Trophoblast cell (in vitro differentiated cells and primary cell): ENCODE measurements at regions not wholly inside any gene's neighbourhood (a gene's known extent, or its start where the extent isn't known, plus 50 kb on each side); places are given as distances from the start of the nearest gene placed in this dataset.

Experiments
- DNase-seq, 2 donors: peaks; one replicate each; pipeline ENCODE4 v3.0.0-alpha.2; 2016
- H2AFZ ChIP-seq: 2 replicates; pipeline ENCODE4 v1.6.1; 2013; ENCODE audit warnings: low read length, moderate library complexity, mild to moderate bottlenecking; ENCODE audit not compliant: insufficient read depth, poor library complexity
- H2AK5ac ChIP-seq: 2 replicates; pipeline ENCODE4 v1.6.1; 2013; ENCODE audit warnings: mild to moderate bottlenecking, low read length
- H2BK120ac ChIP-seq: 2 replicates; pipeline ENCODE4 v1.6.1; 2013; ENCODE audit warnings: low read length, mild to moderate bottlenecking, moderate library complexity; ENCODE audit not compliant: insufficient read depth, poor library complexity
- H2BK12ac ChIP-seq: 2 replicates; pipeline ENCODE4 v1.6.1; 2013; ENCODE audit warnings: mild to moderate bottlenecking, low read length, moderate library complexity
- H2BK5ac ChIP-seq: 2 replicates; pipeline ENCODE4 v1.6.1; 2013; ENCODE audit warnings: low read length, low read depth, moderate library complexity, mild to moderate bottlenecking; ENCODE audit not compliant: poor library complexity
- H3K14ac ChIP-seq: 2 replicates; pipeline ENCODE4 v1.6.1; 2013; ENCODE audit warnings: mild to moderate bottlenecking, low read length
- H3K18ac ChIP-seq: 2 replicates; pipeline ENCODE4 v1.6.1; 2013; ENCODE audit warnings: mild to moderate bottlenecking, low read length
- H3K23ac ChIP-seq: 2 replicates; pipeline ENCODE4 v1.6.1; 2013; ENCODE audit warnings: low read length
- H3K27ac ChIP-seq: 2 replicates; pipeline ENCODE4 v1.5.1; 2013; ENCODE audit warnings: low read depth, mild to moderate bottlenecking, inconsistent platforms, low read length, moderate library complexity
- H3K27me3 ChIP-seq: 2 replicates; pipeline ENCODE4 v1.6.1; 2013; ENCODE audit warnings: inconsistent platforms, mild to moderate bottlenecking, low read length, moderate library complexity; ENCODE audit not compliant: insufficient read depth
- H3K36me3 ChIP-seq, 2 experiments: 1 replicate in 1 of 2; 2 replicates in 1 of 2; pipeline ENCODE4 v1.6.1; 2013; ENCODE audit warnings: low read length in 2 of 2, mild to moderate bottlenecking in 2 of 2, moderate library complexity in 1 of 2; ENCODE audit not compliant: insufficient read depth in 2 of 2, control insufficient read depth in 1 of 2
- H3K4ac ChIP-seq: 2 replicates; pipeline ENCODE4 v1.6.1; 2013; ENCODE audit warnings: low read depth, mild to moderate bottlenecking, low read length, moderate library complexity
- H3K4me1 ChIP-seq, 2 experiments: 1 replicate in 1 of 2; 2 replicates in 1 of 2; pipeline ENCODE4 v1.6.1; 2013; ENCODE audit warnings: low read length in 2 of 2, mild to moderate bottlenecking in 2 of 2, moderate library complexity in 1 of 2; ENCODE audit not compliant: insufficient read depth in 2 of 2, control insufficient read depth in 1 of 2
- H3K4me2 ChIP-seq: 2 replicates; pipeline ENCODE4 v1.6.1; 2013; ENCODE audit warnings: inconsistent platforms, mild to moderate bottlenecking, low read length, moderate library complexity
- H3K4me3 ChIP-seq: 2 replicates; pipeline ENCODE4 v1.5.1; 2013; ENCODE audit warnings: mild to moderate bottlenecking, low read depth, low read length, inconsistent platforms
- H3K79me1 ChIP-seq: one replicate; pipeline ENCODE4 v1.6.1; 2013; ENCODE audit warnings: low read length
- H3K79me2 ChIP-seq: 2 replicates; pipeline ENCODE4 v1.6.1; 2013; ENCODE audit warnings: low read length, mild to moderate bottlenecking; ENCODE audit not compliant: control insufficient read depth, insufficient read depth, poor library complexity
- H3K9ac ChIP-seq: 2 replicates; pipeline ENCODE4 v1.6.1; 2013; ENCODE audit warnings: mild to moderate bottlenecking, low read length
- H3K9me3 ChIP-seq: 2 replicates; pipeline ENCODE4 v1.6.1; 2013; ENCODE audit warnings: low read depth, mild to moderate bottlenecking, control low read depth, inconsistent platforms, low read length; ENCODE audit not compliant: insufficient read depth
- H4K12ac ChIP-seq: 2 replicates; pipeline ENCODE4 v1.6.1; 2013; ENCODE audit warnings: low read depth, mild to moderate bottlenecking, low read length, moderate library complexity
- H4K8ac ChIP-seq: 2 replicates; pipeline ENCODE4 v1.6.1; 2013; ENCODE audit warnings: low read depth, mild to moderate bottlenecking, low read length, moderate library complexity
- H4K91ac ChIP-seq: one replicate; pipeline ENCODE4 v1.6.1; 2013; ENCODE audit warnings: low read depth, mild to moderate bottlenecking, low read length, moderate library complexity
- WGBS: extraction: QIAGEN DNeasy Blood & Tissue Kit; methylation state at CpG from one replicate; pipeline ENCODE4 v1.1.7; 2013; ENCODE audit warnings: missing lambda C conversion rate; ENCODE audit not compliant: insufficient read length, insufficient coverage; ENCODE audit errors: extremely low coverage; 5-methylcytosine and 5-hydroxymethylcytosine counted together

- Histone ChIP-seq H2AK5ac (no peak overlapping the region), H3K4me1 (no peaks in the 10 kb centered on the region), H2BK120ac (no peak overlapping the region), H3K79me1 (no peaks in the 10 kb centered on the region), H3K23ac (no peak overlapping the region), H4K91ac (no peak overlapping the region), H3K4ac (no peak overlapping the region), H3K9me3 (no peaks in the 10 kb centered on the region), H3K36me3 (no peaks in the 10 kb centered on the region), H4K8ac (no peak overlapping the region), H3K4me2 (no peak overlapping the region), H2BK5ac (no peak overlapping the region), H3K9ac (no peak overlapping the region), H3K27me3 (no peaks in the 10 kb centered on the region), H2BK12ac (no peak overlapping the region), H3K27ac (no peak overlapping the region), H4K12ac (no peak overlapping the region), H3K4me3 (no peak overlapping the region), H3K14ac (no peak overlapping the region), H2AFZ (no peak overlapping the region), H3K18ac (no peak overlapping the region), H3K79me2 (no peaks in the 10 kb centered on the region)
- no CpG with 5 or more reads among the region's 3 CpGs for WGBS
- no peak for DNase-seq
Measured at GRCh38 chr7:35565927-35566326, 129.0 kb downstream of the HERPUD2 start.

GRCh38 chr7:35558841-35559240, 136.1 kb downstream of the HERPUD2 start:
- no peak overlapping the region for H3K27ac ChIP-seq

GRCh38 chr7:35556515-35557471, 138.1 kb downstream of the HERPUD2 start:
- Histone ChIP-seq H3K14ac (no peak overlapping the region), H3K36me3 (no peaks in the 10 kb centered on the region), H3K9ac (no peak overlapping the region), H3K27ac (no peak overlapping the region), H3K23ac (no peak overlapping the region), H3K79me1 (no peaks in the 10 kb centered on the region), H3K9me3 (no peaks in the 10 kb centered on the region), H2BK5ac (no peak overlapping the region), H3K79me2 (no peaks in the 10 kb centered on the region), H3K4me1 (no peaks in the 10 kb centered on the region), H2AK5ac (no peak overlapping the region), H2BK12ac (no peak overlapping the region), H4K91ac (no peak overlapping the region), H3K18ac (no peak overlapping the region), H4K12ac (no peak overlapping the region), H3K27me3 (no peaks in the 10 kb centered on the region), H2BK120ac (no peak overlapping the region), H3K4me3 (no peak overlapping the region), H4K8ac (no peak overlapping the region), H3K4ac (no peak overlapping the region), H3K4me2 (no peak overlapping the region), H2AFZ (no peak overlapping the region)
- WGBS, result no CpG with 5 or more reads among the region's 8 CpGs
- DNase-seq, result no peak

More at GRCh38 chr7:35558841-35559240, 136.1 kb downstream of the HERPUD2 start:
- H4K8ac ChIP-seq, result no peak overlapping the region
- no peak overlapping the region for H3K14ac ChIP-seq
- no peak overlapping the region for H2BK5ac ChIP-seq
- H4K91ac ChIP-seq, result no peak overlapping the region
- no peak overlapping the region for H2BK120ac ChIP-seq
- no peaks in the 10 kb centered on the region for H3K27me3 ChIP-seq
- H3K18ac ChIP-seq, result no peak overlapping the region
- no peak overlapping the region for H3K9ac ChIP-seq
- H2BK12ac ChIP-seq, result no peak overlapping the region
- DNase-seq, result no peak
- no peak overlapping the region for H3K4me3 ChIP-seq
- H3K23ac ChIP-seq, result no peak overlapping the region
- no peaks in the 10 kb centered on the region for H3K4me1 ChIP-seq
- no peaks in the 10 kb centered on the region for H3K9me3 ChIP-seq
- no peak overlapping the region for H3K4me2 ChIP-seq
- no peak overlapping the region for H2AFZ ChIP-seq
- H3K79me1 ChIP-seq, result no peaks in the 10 kb centered on the region
- no peak overlapping the region for H4K12ac ChIP-seq
- H2AK5ac ChIP-seq, result no peak overlapping the region
- H3K79me2 ChIP-seq, result no peaks in the 10 kb centered on the region
- H3K36me3 ChIP-seq, result no peaks in the 10 kb centered on the region
- WGBS, result no CpG with 5 or more reads among the region's 4 CpGs
- H3K4ac ChIP-seq, result no peak overlapping the region

- no CpG with 5 or more reads among the region's 4 CpGs for WGBS
- Histone ChIP-seq H3K9ac (no peak overlapping the region), H2BK12ac (no peak overlapping the region), H3K27me3 (no peaks in the 10 kb centered on the region), H3K79me1 (no peaks in the 10 kb centered on the region), H3K4me1 (no peaks in the 10 kb centered on the region), H4K8ac (no peak overlapping the region), H3K4ac (no peak overlapping the region), H3K9me3 (no peaks in the 10 kb centered on the region), H2BK5ac (no peak overlapping the region), H3K18ac (no peak overlapping the region), H3K27ac (no peak overlapping the region), H3K36me3 (no peaks in the 10 kb centered on the region), H3K4me3 (no peak overlapping the region), H4K12ac (no peak overlapping the region), H3K14ac (no peak overlapping the region), H2AFZ (no peak overlapping the region), H2AK5ac (no peak overlapping the region), H3K4me2 (no peak overlapping the region), H3K23ac (no peak overlapping the region), H2BK120ac (no peak overlapping the region), H4K91ac (no peak overlapping the region), H3K79me2 (no peaks in the 10 kb centered on the region)
- peak; percentile 14 to 76 for DNase-seq
Measured at GRCh38 chr7:35555934-35556333, 139.0 kb downstream of the HERPUD2 start.
